Liver (tissue), 3 donors: ENCODE measurements at regions not wholly inside any gene's neighbourhood (a gene's known extent, or its start where the extent isn't known, plus 50 kb on each side); places are given as distances from the start of the nearest gene placed in this dataset.

ENCODE experiments used
- CTCF ChIP-seq: fragments of 150-350 bp; IDR thresholded peaks from 2 replicates; pipeline ENCODE4 v1.5.1; 2017; ENCODE audit warnings: improper control_type of control experiment, low read depth, low read length; ENCODE audit not compliant: missing input control
- FOXA1 ChIP-seq: IDR thresholded peaks from 2 replicates; pipeline ENCODE4 v1.6.1; 2016; ENCODE audit warnings: antibody characterized with exemption
- MAX ChIP-seq: IDR thresholded peaks from 2 replicates; pipeline ENCODE4 v1.6.1; 2016; ENCODE audit warnings: antibody characterized with exemption
- RAD21 ChIP-seq, 2 donors: IDR thresholded peaks; 2 replicates each; pipeline ENCODE4 v1.6.1; 2016; ENCODE audit warnings: antibody characterized with exemption in 2 of 2, mild to moderate bottlenecking in 2 of 2
- REST ChIP-seq: IDR thresholded peaks from 2 replicates; pipeline ENCODE4 v1.6.1; 2016; ENCODE audit warnings: antibody characterized with exemption, mild to moderate bottlenecking
- RXRA ChIP-seq, 2 donors: IDR thresholded peaks; 2 replicates each; pipeline ENCODE4 v1.6.1; 2017 to 2018; ENCODE audit warnings: antibody characterized with exemption in 2 of 2, mild to moderate bottlenecking in 1 of 2
- TAF1 ChIP-seq: conservative IDR thresholded peaks from 2 replicates; pipeline ENCODE4 v1.6.1; 2016; ENCODE audit warnings: antibody characterized with exemption, mild to moderate bottlenecking
- YY1 ChIP-seq: IDR thresholded peaks from 2 replicates; pipeline ENCODE4 v1.6.1; 2016; ENCODE audit warnings: antibody characterized with exemption, mild to moderate bottlenecking
- ZBTB33 ChIP-seq: IDR thresholded peaks from 2 replicates; pipeline ENCODE4 v1.6.1; 2016; ENCODE audit warnings: antibody characterized with exemption
- donor health status: healthy.
- donor health status: healthy.

- TF ChIP-seq RXRA (IDR thresholded peaks at IDR 0.05) (no peak), CTCF (no peak), MAX (no peak), RAD21 (IDR thresholded peaks at IDR 0.05) (no peak), REST (no peak), TAF1 (no peak), YY1 (no peak), FOXA1 (no peak), ZBTB33 (no peak)
Measured at GRCh38 chr10:36542493-36542892, 582.9 kb upstream of the ANKRD30A start.
